Smooth muscle cell (in vitro differentiated cells): ENCODE measurements at regions not wholly inside any gene's neighbourhood (a gene's known extent, or its start where the extent isn't known, plus 50 kb on each side); places are given as distances from the start of the nearest gene placed in this dataset.

Experiments
- DNase-seq: peaks from one replicate; lab custom pipeline; 2025; ENCODE audit not compliant: unreplicated experiment; lab: John Stamatoyannopoulos, UW
- H2AFZ ChIP-seq: fragments of 200-600 bp; sonication (generic); 2 replicates; pipeline ENCODE4 v1.6.0; 2016; ENCODE audit warnings: antibody characterized with exemption, low read depth, mild to moderate bottlenecking
- H3F3A ChIP-seq: fragments of 200-600 bp; sonication (generic); 2 replicates; pipeline ENCODE4 v1.6.0; 2017; ENCODE audit warnings: antibody characterized with exemption, low read depth
- H3K27ac ChIP-seq: fragments of 200-600 bp; sonication (generic); 2 replicates; pipeline ENCODE4 v1.5.1; 2016; ENCODE audit warnings: low read depth, mild to moderate bottlenecking
- H3K27me3 ChIP-seq: fragments of 200-600 bp; sonication (generic); 2 replicates; pipeline ENCODE4 v1.6.1; 2016; ENCODE audit warnings: low read depth, mild to moderate bottlenecking
- H3K36me3 ChIP-seq: fragments of 200-600 bp; sonication (generic); 2 replicates; pipeline ENCODE4 v1.5.1; 2016; ENCODE audit warnings: low read depth
- H3K4me1 ChIP-seq: fragments of 200-600 bp; sonication (generic); 2 replicates; pipeline ENCODE4 v1.5.1; 2016; ENCODE audit warnings: low read depth
- H3K4me2 ChIP-seq: fragments of 200-600 bp; sonication (generic); 2 replicates; pipeline ENCODE4 v1.6.0; 2016; ENCODE audit warnings: mild to moderate bottlenecking
- H3K4me3 ChIP-seq: fragments of 200-600 bp; sonication (generic); 2 replicates; pipeline ENCODE4 v1.5.1; 2016; ENCODE audit warnings: mild to moderate bottlenecking
- H3K79me2 ChIP-seq: fragments of 200-600 bp; sonication (generic); 2 replicates; pipeline ENCODE4 v1.6.0; 2016; ENCODE audit warnings: low read depth, mild to moderate bottlenecking
- H3K9ac ChIP-seq: fragments of 200-600 bp; sonication (generic); 2 replicates; pipeline ENCODE4 v1.6.0; 2016; ENCODE audit warnings: low read depth
- H3K9me3 ChIP-seq: fragments of 200-600 bp; sonication (generic); replicated peaks from 2 replicates; pipeline ENCODE4 v1.5.1; 2016; ENCODE audit warnings: low read depth
- H4K20me1 ChIP-seq: fragments of 200-600 bp; sonication (generic); 2 replicates; pipeline ENCODE4 v1.6.0; 2016; ENCODE audit warnings: low read depth
- CTCF ChIP-seq: fragments of 200-600 bp; sonication (generic); IDR thresholded peaks from 2 replicates; pipeline ENCODE4 v1.5.1; 2017; ENCODE audit warnings: borderline replicate concordance, mild to moderate bottlenecking, antibody characterized with exemption; ENCODE audit not compliant: insufficient read depth, poor library complexity, severe bottlenecking
- WGBS: methylation state at CpG from one replicate; pipeline ENCODE4 v1.1.7; 2016; ENCODE audit warnings: low lambda C conversion rate; 5-methylcytosine and 5-hydroxymethylcytosine counted together

- Histone ChIP-seq H3K4me3 (no peak overlapping the region), H3K27ac (no peak overlapping the region)
- no peak for TF ChIP-seq CTCF
Measured at GRCh38 chr3:16121391-16121790, 53.1 kb upstream of the GALNT15 start.

DNA sequence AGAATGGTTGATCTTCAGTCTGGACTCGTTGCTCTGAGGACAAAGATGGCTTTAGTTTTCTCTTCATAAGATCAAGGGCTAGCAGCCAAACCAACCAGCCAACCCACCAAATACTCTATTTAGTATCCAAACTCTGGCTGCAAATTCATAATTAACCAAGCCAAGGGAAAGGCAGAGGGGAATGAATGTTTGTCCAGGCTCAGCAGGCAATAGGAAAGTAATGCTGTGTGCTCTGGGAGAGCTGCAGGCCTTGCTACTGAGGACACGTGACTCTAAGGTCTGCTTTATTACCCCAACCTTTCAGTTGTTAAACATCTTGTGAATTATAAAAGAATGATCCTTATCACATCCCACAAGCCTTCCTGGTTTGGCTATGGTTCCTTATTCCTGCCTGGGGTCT lies 52.3 kb upstream of the GALNT15 start:
- Histone ChIP-seq H3K9me3 (no peaks in the 10 kb centered on the region), H2AFZ (no peak overlapping the region), H3K9ac (no peak overlapping the region), H3K27me3 (no peaks in the 10 kb centered on the region), H3K79me2 (no peaks in the 10 kb centered on the region), H3F3A (no peaks in the 10 kb centered on the region), H4K20me1 (no peaks in the 10 kb centered on the region), H3K4me1 (no peaks in the 10 kb centered on the region), H3K4me3 (no peak overlapping the region), H3K4me2 (no peak overlapping the region), H3K27ac (no peak overlapping the region), H3K36me3 (no peaks in the 10 kb centered on the region)
- no peak for TF ChIP-seq CTCF
- no peak for DNase-seq
- 84% methylated on average over 2 of the region's 2 CpGs for WGBS

More at GRCh38 chr3:16121391-16121790, 53.1 kb upstream of the GALNT15 start:
- no peaks in the 10 kb centered on the region for H3K27me3 ChIP-seq
- no peak overlapping the region for H2AFZ ChIP-seq
- no peaks in the 10 kb centered on the region for H3F3A ChIP-seq
- H3K79me2 ChIP-seq = no peaks in the 10 kb centered on the region
- no peaks in the 10 kb centered on the region for H4K20me1 ChIP-seq
- no peak overlapping the region for H3K9ac ChIP-seq
- no peak overlapping the region for H3K4me2 ChIP-seq
- WGBS = 81% methylated on average over 1 of the region's 1 CpG
- H3K4me1 ChIP-seq = no peaks in the 10 kb centered on the region
- no peak for DNase-seq
- no peaks in the 10 kb centered on the region for H3K9me3 ChIP-seq
- no peaks in the 10 kb centered on the region for H3K36me3 ChIP-seq

- Histone ChIP-seq H3K9me3 (no peaks in the 10 kb centered on the region), H3K9ac (no peak overlapping the region), H2AFZ (no peak overlapping the region), H3K4me1 (no peaks in the 10 kb centered on the region), H3K4me3 (no peak overlapping the region), H3K27me3 (no peaks in the 10 kb centered on the region), H3F3A (no peaks in the 10 kb centered on the region), H4K20me1 (no peaks in the 10 kb centered on the region), H3K79me2 (no peaks in the 10 kb centered on the region), H3K36me3 (no peaks in the 10 kb centered on the region), H3K27ac (no peak overlapping the region), H3K4me2 (no peak overlapping the region)
- TF ChIP-seq CTCF = no peak
- DNase-seq = no peak
- 93% methylated on average over 2 of the region's 2 CpGs for WGBS
Measured at GRCh38 chr3:16122661-16123060, 51.8 kb upstream of the GALNT15 start.

- peak overlapping the region; percentile 24 for H3K4me2 ChIP-seq
- no peaks in the 10 kb centered on the region for H4K20me1 ChIP-seq
- no peaks in the 10 kb centered on the region for H3K9me3 ChIP-seq
- DNase-seq = no peak
- H2AFZ ChIP-seq = no peak overlapping the region
- 30% methylated on average over 2 of the region's 2 CpGs for WGBS
- no peak for TF ChIP-seq CTCF
- no peak overlapping the region for H3K9ac ChIP-seq
- no peaks in the 10 kb centered on the region for H3K79me2 ChIP-seq
- H3F3A ChIP-seq = no peaks in the 10 kb centered on the region
- no peaks in the 10 kb centered on the region for H3K36me3 ChIP-seq
- H3K4me3 ChIP-seq = no peak overlapping the region
- no peaks in the 10 kb centered on the region for H3K27me3 ChIP-seq
- H3K4me1 ChIP-seq = no peaks in the 10 kb centered on the region
- peak overlapping the region; percentile 53 for H3K27ac ChIP-seq
Measured at GRCh38 chr3:16124636-16125035, 49.8 kb upstream of the GALNT15 start.
